Upper lobe of left lung (tissue), 4 donors: ENCODE measurements at regions not wholly inside any gene's neighbourhood (a gene's known extent, or its start where the extent isn't known, plus 50 kb on each side); places are given as distances from the start of the nearest gene placed in this dataset.

Experiments
- POLR2A ChIP-seq, 4 donors: fragments of 450-650 bp; IDR thresholded peaks; one replicate each; pipeline ENCODE4 v1.5.1; 2016 to 2017; ENCODE audit warnings: antibody characterized with exemption in 4 of 4, mild to moderate bottlenecking in 2 of 4
- TF ChIP-seq, protein P1 (sequence below), 6 experiments: fragments of 450-650 bp in 4 of 6; fragments of 200-600 bp in 2 of 6; sonication (generic) in 2 of 6; IDR thresholded peaks; one replicate each; pipeline ENCODE4 v1.5.1; 2016 to 2019; ENCODE audit warnings: antibody characterized with exemption in 6 of 6

DNA sequence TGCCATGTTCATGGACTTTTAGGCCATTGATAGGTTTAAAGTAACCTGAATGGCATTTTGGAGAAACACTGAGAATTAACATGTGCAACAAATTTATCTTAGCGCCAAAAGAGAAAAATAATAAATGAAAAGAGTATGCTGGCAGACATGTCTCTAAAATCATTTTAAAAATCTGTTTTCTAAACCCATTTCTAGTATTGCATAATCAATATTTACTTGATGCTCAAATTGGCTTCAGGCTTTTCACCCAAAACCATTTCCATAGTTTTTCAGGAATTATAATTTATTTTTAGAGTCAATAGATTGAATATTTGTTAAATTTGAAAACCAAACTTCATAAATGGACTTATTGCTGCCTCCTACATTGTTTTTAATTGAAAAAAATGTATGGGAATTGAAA is 423.0 kb downstream of the PLOD2 start:
- TF ChIP-seq, protein P1, sequence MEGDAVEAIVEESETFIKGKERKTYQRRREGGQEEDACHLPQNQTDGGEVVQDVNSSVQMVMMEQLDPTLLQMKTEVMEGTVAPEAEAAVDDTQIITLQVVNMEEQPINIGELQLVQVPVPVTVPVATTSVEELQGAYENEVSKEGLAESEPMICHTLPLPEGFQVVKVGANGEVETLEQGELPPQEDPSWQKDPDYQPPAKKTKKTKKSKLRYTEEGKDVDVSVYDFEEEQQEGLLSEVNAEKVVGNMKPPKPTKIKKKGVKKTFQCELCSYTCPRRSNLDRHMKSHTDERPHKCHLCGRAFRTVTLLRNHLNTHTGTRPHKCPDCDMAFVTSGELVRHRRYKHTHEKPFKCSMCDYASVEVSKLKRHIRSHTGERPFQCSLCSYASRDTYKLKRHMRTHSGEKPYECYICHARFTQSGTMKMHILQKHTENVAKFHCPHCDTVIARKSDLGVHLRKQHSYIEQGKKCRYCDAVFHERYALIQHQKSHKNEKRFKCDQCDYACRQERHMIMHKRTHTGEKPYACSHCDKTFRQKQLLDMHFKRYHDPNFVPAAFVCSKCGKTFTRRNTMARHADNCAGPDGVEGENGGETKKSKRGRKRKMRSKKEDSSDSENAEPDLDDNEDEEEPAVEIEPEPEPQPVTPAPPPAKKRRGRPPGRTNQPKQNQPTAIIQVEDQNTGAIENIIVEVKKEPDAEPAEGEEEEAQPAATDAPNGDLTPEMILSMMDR (IDR thresholded peaks at IDR 0.05): no peak
- no peak for TF ChIP-seq POLR2A (IDR thresholded peaks at IDR 0.05)
